ENCODE measurements at regions not wholly inside any gene's neighbourhood (a gene's known extent, or its start where the extent isn't known, plus 50 kb on each side); places are given as distances from the start of the nearest gene placed in this dataset.

GRCh38 chr7:131657881-131658280, 101.5 kb upstream of the PODXL start:
- DNase-seq: no peak
- Histone ChIP-seq H4K5ac (ENCODE audit: low read length) (no peak overlapping the region), H3K27ac (ENCODE audit: low read depth, low read length) (no peak overlapping the region), H2BK120ac (ENCODE audit: low read depth, low read length) (no peak overlapping the region), H3K79me1 (ENCODE audit: low read length) (peaks cover 2% of the 10 kb centered on the region), H3K36me3 (ENCODE audit: control insufficient read depth, insufficient read depth, low read length) (no peaks in the 10 kb centered on the region), H3K79me2 (ENCODE audit: control insufficient read depth, insufficient read depth, low read length) (peaks cover 4% of the 10 kb centered on the region), H3K18ac (ENCODE audit: low read length) (no peak overlapping the region), H2BK5ac (ENCODE audit: low read length) (no peak overlapping the region), H3K9ac (ENCODE audit: low read length) (no peak overlapping the region), H4K8ac (ENCODE audit: low read depth, low read length) (no peak overlapping the region), H2AK5ac (ENCODE audit: low read length) (no peak overlapping the region), H3K4ac (ENCODE audit: low read depth, low read length) (no peak overlapping the region), H3K4me2 (ENCODE audit: low read length) (no peak overlapping the region), H3K4me1 (ENCODE audit: control insufficient read depth, low read depth, low read length) (peaks cover 3% of the 10 kb centered on the region), H3K56ac (ENCODE audit: low read length) (peak overlapping the region; percentile 57), H3K4me3 (ENCODE audit: low read length) (no peak overlapping the region), H2BK15ac (replicated peaks; ENCODE audit: low read depth) (no peak overlapping the region), H3K23ac (ENCODE audit: low read length) (no peak overlapping the region), H3K27me3 (ENCODE audit: insufficient read depth, low read length, poor library complexity) (no peaks in the 10 kb centered on the region)
- WGBS (ENCODE audit: extremely low coverage, insufficient coverage, low lambda C conversion rate): no CpG with 5 or more reads among the region's 3 CpGs

GRCh38 chr7:131656980-131657723, 100.7 kb upstream of the PODXL start:
- no peak overlapping the region for H3K4me3 ChIP-seq (ENCODE audit: low read length)
- no peak overlapping the region for H4K5ac ChIP-seq (ENCODE audit: low read length)
- H3K4ac ChIP-seq (ENCODE audit: low read depth, low read length): no peak overlapping the region
- H2AK5ac ChIP-seq (ENCODE audit: low read length): no peak overlapping the region
- no peak overlapping the region for H3K27ac ChIP-seq (ENCODE audit: low read depth, low read length)
- no peak overlapping the region for H3K4me2 ChIP-seq (ENCODE audit: low read length)
- DNase-seq: no peak
- H4K8ac ChIP-seq (ENCODE audit: low read depth, low read length): no peak overlapping the region
- H3K79me2 ChIP-seq (ENCODE audit: control insufficient read depth, insufficient read depth, low read length): peaks cover 4% of the 10 kb centered on the region
- H3K79me1 ChIP-seq (ENCODE audit: low read length): peaks cover 2% of the 10 kb centered on the region
- no peaks in the 10 kb centered on the region for H3K27me3 ChIP-seq (ENCODE audit: insufficient read depth, low read length, poor library complexity)
- H2BK5ac ChIP-seq (ENCODE audit: low read length): no peak overlapping the region
- no peak overlapping the region for H3K23ac ChIP-seq (ENCODE audit: low read length)
- peaks cover 3% of the 10 kb centered on the region for H3K4me1 ChIP-seq (ENCODE audit: control insufficient read depth, low read depth, low read length)
- no peaks in the 10 kb centered on the region for H3K36me3 ChIP-seq (ENCODE audit: control insufficient read depth, insufficient read depth, low read length)
- H3K56ac ChIP-seq (ENCODE audit: low read length): peak overlapping the region; percentile 57
- no peak overlapping the region for H3K9ac ChIP-seq (ENCODE audit: low read length)
- WGBS (ENCODE audit: extremely low coverage, insufficient coverage, low lambda C conversion rate): no CpG with 5 or more reads among the region's 10 CpGs
- no peak overlapping the region for H3K18ac ChIP-seq (ENCODE audit: low read length)
- H2BK120ac ChIP-seq (ENCODE audit: low read depth, low read length): no peak overlapping the region
- H2BK15ac ChIP-seq (replicated peaks; ENCODE audit: low read depth): no peak overlapping the region

- Histone ChIP-seq H4K8ac (ENCODE audit: low read depth, low read length) (no peak overlapping the region), H3K56ac (ENCODE audit: low read length) (peak overlapping the region; percentile 60), H2BK120ac (ENCODE audit: low read depth, low read length) (no peak overlapping the region), H3K18ac (ENCODE audit: low read length) (no peak overlapping the region), H3K27me3 (ENCODE audit: insufficient read depth, low read length, poor library complexity) (no peaks in the 10 kb centered on the region), H3K23ac (ENCODE audit: low read length) (no peak overlapping the region), H2AK5ac (ENCODE audit: low read length) (no peak overlapping the region), H3K79me1 (ENCODE audit: low read length) (peaks cover 2% of the 10 kb centered on the region), H3K4me1 (ENCODE audit: control insufficient read depth, low read depth, low read length) (peaks cover 3% of the 10 kb centered on the region), H3K79me2 (ENCODE audit: control insufficient read depth, insufficient read depth, low read length) (peaks cover 4% of the 10 kb centered on the region), H3K36me3 (ENCODE audit: control insufficient read depth, insufficient read depth, low read length) (no peaks in the 10 kb centered on the region), H2BK5ac (ENCODE audit: low read length) (no peak overlapping the region), H3K4me3 (ENCODE audit: low read length) (no peak overlapping the region), H3K9ac (ENCODE audit: low read length) (no peak overlapping the region), H2BK15ac (replicated peaks; ENCODE audit: low read depth) (no peak overlapping the region), H3K4me2 (ENCODE audit: low read length) (no peak overlapping the region), H3K27ac (ENCODE audit: low read depth, low read length) (no peak overlapping the region), H3K4ac (ENCODE audit: low read depth, low read length) (no peak overlapping the region), H4K5ac (ENCODE audit: low read length) (no peak overlapping the region)
- no CpG with 5 or more reads among the region's 7 CpGs for WGBS (ENCODE audit: extremely low coverage, insufficient coverage, low lambda C conversion rate)
- DNase-seq: no peak
Observed at GRCh38 chr7:131655866-131656265, 99.4 kb upstream of the PODXL start.

DNA sequence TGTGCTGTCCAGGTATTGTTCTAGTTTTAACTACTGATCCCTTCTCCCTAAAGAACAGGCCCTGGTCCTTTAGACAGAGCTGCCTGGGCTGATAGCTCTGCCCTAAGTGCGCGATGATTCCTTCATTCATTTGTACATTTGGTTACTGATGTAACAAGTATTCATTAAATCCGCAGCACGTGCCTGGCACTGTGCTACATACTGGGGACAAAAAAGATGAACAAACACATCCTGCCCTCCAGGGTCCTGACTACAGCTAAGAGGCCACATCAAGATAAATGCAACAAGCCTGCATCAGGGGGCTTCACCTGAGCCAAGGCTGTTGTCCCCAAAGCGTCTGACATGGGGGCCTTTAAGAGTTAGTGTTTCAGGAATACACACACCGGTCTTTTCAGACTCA, 99.0 kb upstream of the PODXL start:
- Histone ChIP-seq H2AK5ac (ENCODE audit: low read length) (peak overlapping the region; percentile 71), H3K9ac (ENCODE audit: low read length) (no peak overlapping the region), H3K79me1 (ENCODE audit: low read length) (peaks cover 2% of the 10 kb centered on the region), H3K4ac (ENCODE audit: low read depth, low read length) (no peak overlapping the region), H3K4me3 (ENCODE audit: low read length) (no peak overlapping the region), H3K4me2 (ENCODE audit: low read length) (no peak overlapping the region), H2BK15ac (replicated peaks; ENCODE audit: low read depth) (no peak overlapping the region), H3K27me3 (ENCODE audit: insufficient read depth, low read length, poor library complexity) (no peaks in the 10 kb centered on the region), H3K36me3 (ENCODE audit: control insufficient read depth, insufficient read depth, low read length) (no peaks in the 10 kb centered on the region), H3K56ac (ENCODE audit: low read length) (peak overlapping the region; percentile 60), H3K79me2 (ENCODE audit: control insufficient read depth, insufficient read depth, low read length) (peaks cover 4% of the 10 kb centered on the region), H2BK5ac (ENCODE audit: low read length) (no peak overlapping the region), H3K27ac (ENCODE audit: low read depth, low read length) (no peak overlapping the region), H3K18ac (ENCODE audit: low read length) (no peak overlapping the region), H4K8ac (ENCODE audit: low read depth, low read length) (no peak overlapping the region), H4K5ac (ENCODE audit: low read length) (no peak overlapping the region), H2BK120ac (ENCODE audit: low read depth, low read length) (no peak overlapping the region), H3K23ac (ENCODE audit: low read length) (no peak overlapping the region), H3K4me1 (ENCODE audit: control insufficient read depth, low read depth, low read length) (peaks cover 3% of the 10 kb centered on the region)
- no CpG with 5 or more reads among the region's 6 CpGs for WGBS (ENCODE audit: extremely low coverage, insufficient coverage, low lambda C conversion rate)
- DNase-seq: no peak

- no peaks in the 10 kb centered on the region for H3K27me3 ChIP-seq (ENCODE audit: insufficient read depth, low read length, poor library complexity)
- H3K27ac ChIP-seq (ENCODE audit: low read depth, low read length): no peak overlapping the region
- no peak overlapping the region for H3K4ac ChIP-seq (ENCODE audit: low read depth, low read length)
- no peak overlapping the region for H3K4me3 ChIP-seq (ENCODE audit: low read length)
- WGBS (ENCODE audit: extremely low coverage, insufficient coverage, low lambda C conversion rate): 100% methylated on average over 1 of the region's 19 CpGs
- H3K36me3 ChIP-seq (ENCODE audit: control insufficient read depth, insufficient read depth, low read length): no peaks in the 10 kb centered on the region
- H4K5ac ChIP-seq (ENCODE audit: low read length): no peak overlapping the region
- no peak overlapping the region for H3K18ac ChIP-seq (ENCODE audit: low read length)
- H3K4me1 ChIP-seq (ENCODE audit: control insufficient read depth, low read depth, low read length): peaks cover 3% of the 10 kb centered on the region
- no peak overlapping the region for H4K8ac ChIP-seq (ENCODE audit: low read depth, low read length)
- H3K23ac ChIP-seq (ENCODE audit: low read length): no peak overlapping the region
- H3K56ac ChIP-seq (ENCODE audit: low read length): peak overlapping the region; percentile 86
- peaks cover 4% of the 10 kb centered on the region for H3K79me2 ChIP-seq (ENCODE audit: control insufficient read depth, insufficient read depth, low read length)
- H2BK15ac ChIP-seq (replicated peaks; ENCODE audit: low read depth): no peak overlapping the region
- DNase-seq: peak; percentile 93
- peaks cover 2% of the 10 kb centered on the region for H3K79me1 ChIP-seq (ENCODE audit: low read length)
- H2BK5ac ChIP-seq (ENCODE audit: low read length): peak overlapping the region; percentile 61
- no peak overlapping the region for H2AK5ac ChIP-seq (ENCODE audit: low read length)
- no peak overlapping the region for H3K4me2 ChIP-seq (ENCODE audit: low read length)
- H3K9ac ChIP-seq (ENCODE audit: low read length): no peak overlapping the region
- H2BK120ac ChIP-seq (ENCODE audit: low read depth, low read length): no peak overlapping the region
Observed at GRCh38 chr7:131654668-131655326, 98.4 kb upstream of the PODXL start.

Data from mesendoderm (in vitro differentiated cells).